ENCODE measurements at regions not wholly inside any gene's neighbourhood (a gene's known extent, or its start where the extent isn't known, plus 50 kb on each side); places are given as distances from the start of the nearest gene placed in this dataset.

GRCh38 chr3:150080058-150080730, 109.5 kb upstream of the PFN2 start:
- DNase-seq (ENCODE audit: low read depth), result no peak
- no peak overlapping the region for H3K4me3 ChIP-seq (ENCODE audit: low read depth, low read length)
- TF ChIP-seq, protein P1, sequence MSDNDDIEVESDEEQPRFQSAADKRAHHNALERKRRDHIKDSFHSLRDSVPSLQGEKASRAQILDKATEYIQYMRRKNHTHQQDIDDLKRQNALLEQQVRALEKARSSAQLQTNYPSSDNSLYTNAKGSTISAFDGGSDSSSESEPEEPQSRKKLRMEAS (IDR thresholded peaks at IDR 0.05; ENCODE audit: low read depth, low read length), result no peak
- TF ChIP-seq POLR2A (IDR thresholded peaks at IDR 0.05; ENCODE audit: extremely low read depth, insufficient read length) (no peak), CTCF (IDR thresholded peaks at IDR 0.05; ENCODE audit: low read depth, low read length) (no peak), MYC (IDR thresholded peaks at IDR 0.05; ENCODE audit: low read depth, low read length) (no peak)

DNA sequence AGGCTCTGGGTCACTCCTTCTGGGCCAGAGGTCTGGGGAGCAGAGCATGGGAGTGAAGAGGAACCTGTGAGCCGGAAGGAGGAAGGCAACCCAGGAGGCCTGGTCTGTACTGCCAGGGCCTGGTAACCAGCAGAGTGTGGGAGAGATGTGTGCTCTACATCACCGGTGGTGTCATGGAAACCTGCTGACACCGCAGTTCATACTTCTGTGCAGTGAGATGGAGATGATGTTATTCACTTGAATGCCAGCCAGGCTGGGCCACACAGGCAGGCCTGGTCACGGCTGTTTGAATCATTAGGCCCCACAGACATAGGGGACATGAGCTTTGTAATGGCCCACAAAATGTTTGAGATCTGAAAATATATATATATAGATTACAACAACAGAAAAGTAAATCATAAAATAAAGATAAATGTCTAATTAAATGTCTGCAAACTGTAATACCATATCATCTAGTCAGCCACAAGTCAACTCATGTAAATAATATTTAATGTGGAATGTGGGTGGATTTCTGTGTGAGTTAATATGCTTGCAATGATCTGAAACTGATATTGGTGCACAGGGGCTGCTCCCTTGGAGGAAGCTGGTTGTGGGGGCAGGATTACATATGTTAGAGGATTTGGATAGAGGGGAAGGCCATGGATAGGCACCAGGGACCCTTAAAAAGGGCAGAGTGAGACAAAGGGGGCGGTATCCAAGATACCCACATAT, 108.5 kb upstream of the PFN2 start:
- no peak overlapping the region for H3K4me3 ChIP-seq (ENCODE audit: low read depth, low read length)
- TF ChIP-seq, protein P1 (IDR thresholded peaks at IDR 0.05; ENCODE audit: low read depth, low read length), result no peak
- TF ChIP-seq MYC (IDR thresholded peaks at IDR 0.05; ENCODE audit: low read depth, low read length), result no peak
- no peak for TF ChIP-seq CTCF (IDR thresholded peaks at IDR 0.05; ENCODE audit: low read depth, low read length)
- TF ChIP-seq POLR2A (IDR thresholded peaks at IDR 0.05; ENCODE audit: extremely low read depth, insufficient read length), result no peak
- DNase-seq (ENCODE audit: low read depth), result no peak

DNA sequence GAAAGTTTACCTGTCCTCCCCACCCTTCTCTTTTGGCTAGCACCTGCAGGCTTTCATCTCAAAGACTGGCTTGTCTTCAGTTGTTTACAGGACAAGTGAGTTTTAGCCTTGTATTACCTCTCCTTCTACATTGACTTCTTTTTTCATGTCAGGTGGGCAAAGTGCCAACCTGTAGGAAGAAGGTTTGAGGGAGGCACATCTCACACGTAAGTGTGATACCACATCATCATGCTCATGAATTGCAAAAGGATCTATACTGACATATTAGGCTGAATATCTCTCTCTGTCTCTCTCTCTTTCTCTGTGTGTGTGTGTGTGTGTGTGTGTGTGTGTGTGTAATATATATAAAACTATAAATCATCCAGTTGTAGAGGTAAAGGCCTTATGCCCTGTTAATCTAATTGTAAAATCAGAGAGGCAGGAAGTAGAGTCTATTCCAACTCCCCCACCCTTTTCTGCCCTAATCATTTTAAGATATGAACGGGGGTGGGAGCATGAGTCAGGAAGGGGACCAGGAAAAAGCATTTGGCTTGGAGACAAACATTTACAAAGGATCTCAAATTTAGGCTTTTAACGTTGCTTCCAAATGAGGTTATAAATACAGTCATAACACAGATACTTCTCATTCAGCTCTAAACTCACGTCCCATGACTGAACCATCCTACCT, 107.0 kb upstream of the PFN2 start:
- TF ChIP-seq POLR2A (IDR thresholded peaks at IDR 0.05; ENCODE audit: extremely low read depth, insufficient read length), result no peak
- no peak for TF ChIP-seq CTCF (IDR thresholded peaks at IDR 0.05; ENCODE audit: low read depth, low read length)
- TF ChIP-seq MYC (IDR thresholded peaks at IDR 0.05; ENCODE audit: low read depth, low read length), result no peak
- TF ChIP-seq, protein P1 (IDR thresholded peaks at IDR 0.05; ENCODE audit: low read depth, low read length), result no peak
- H3K4me3 ChIP-seq (ENCODE audit: low read depth, low read length), result no peak overlapping the region
- DNase-seq (ENCODE audit: low read depth), result no peak

DNA sequence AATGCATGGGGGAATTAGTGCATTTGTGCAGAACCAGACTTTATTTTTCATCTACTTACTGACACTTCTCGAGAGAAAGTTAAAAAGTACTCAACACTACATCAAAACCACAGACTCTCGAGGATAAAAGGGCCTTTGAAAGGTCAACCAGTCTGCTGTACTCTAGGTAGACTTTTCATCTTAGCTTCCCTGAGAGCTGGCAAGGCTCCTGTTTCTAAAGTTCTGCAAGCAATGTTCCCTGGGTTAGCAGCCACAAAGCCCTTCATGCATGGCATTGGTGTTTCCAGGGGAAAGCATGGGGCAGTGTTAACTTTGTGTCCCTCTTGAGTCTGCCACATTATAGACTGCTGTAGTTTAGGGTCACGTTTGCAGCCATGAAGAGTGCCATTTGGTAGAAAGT, 106.4 kb upstream of the PFN2 start:
- DNase-seq (ENCODE audit: low read depth), result no peak
- no peak overlapping the region for H3K4me3 ChIP-seq (ENCODE audit: low read depth, low read length)
- TF ChIP-seq MYC (IDR thresholded peaks at IDR 0.05; ENCODE audit: low read depth, low read length) (no peak), POLR2A (IDR thresholded peaks at IDR 0.05; ENCODE audit: extremely low read depth, insufficient read length) (no peak), CTCF (IDR thresholded peaks at IDR 0.05; ENCODE audit: low read depth, low read length) (no peak)
- TF ChIP-seq, protein P1 (IDR thresholded peaks at IDR 0.05; ENCODE audit: low read depth, low read length), result no peak

- no peak for DNase-seq (ENCODE audit: low read depth)
- no peak overlapping the region for H3K4me3 ChIP-seq (ENCODE audit: low read depth, low read length)
- TF ChIP-seq MYC (IDR thresholded peaks at IDR 0.05; ENCODE audit: low read depth, low read length) (no peak), CTCF (IDR thresholded peaks at IDR 0.05; ENCODE audit: low read depth, low read length) (no peak)
- TF ChIP-seq, protein P1 (IDR thresholded peaks at IDR 0.05; ENCODE audit: low read depth, low read length), result no peak
Measured at GRCh38 chr3:150076443-150076842, 105.7 kb upstream of the PFN2 start.

Data from NB4 (cell line).